Caco-2 (cell line): ENCODE measurements at regions not wholly inside any gene's neighbourhood (a gene's known extent, or its start where the extent isn't known, plus 50 kb on each side); places are given as distances from the start of the nearest gene placed in this dataset.

Experiments
- BruUV-seq: library from RNA; stranded (reverse); fragments of 400-500 nt; replicated peaks from 2 replicates; lab custom pipeline; 2021; lab: Mats Ljungman, UMichigan
- CTCF ChIA-PET: fragments of 300-600 bp; sonication (Branson Sonifier 250); formaldehyde crosslinking; loops from one replicate; lab custom pipeline; 2022; ENCODE audit warnings: antibody characterized with exemption; lab: Charles Lee
- POLR2A ChIA-PET: fragments of 300-600 bp; sonication (Branson Sonifier 250); formaldehyde crosslinking; loops from one replicate; lab custom pipeline; 2022; ENCODE audit warnings: antibody characterized with exemption; lab: Charles Lee
- DNase-seq, 2 experiments: peaks; one replicate each; pipeline versions ENCODE4 v3.0.0 to v3.0.0-alpha.2; 2020 to 2022
- H3K27me3 ChIP-seq: replicated peaks from 2 replicates; pipeline ENCODE4 v1.6.0; 2011; ENCODE audit warnings: low read length; ENCODE audit not compliant: control insufficient read depth, insufficient read depth
- H3K36me3 ChIP-seq: 2 replicates; pipeline ENCODE4 v1.5.1; 2011; ENCODE audit warnings: low read length; ENCODE audit not compliant: control insufficient read depth, insufficient read depth
- H3K4me1 ChIP-seq: fragments of 250-450 bp; sonication (Bioruptor Pico); 2 replicates; pipeline ENCODE4 v1.5.1; 2020; ENCODE audit warnings: mild to moderate bottlenecking
- H3K4me3 ChIP-seq: 2 replicates; pipeline ENCODE4 v1.5.1; 2011; ENCODE audit warnings: low read depth, mild to moderate bottlenecking, control low read depth, low read length
- H3K9me3 ChIP-seq: fragments of 250-450 bp; sonication (Bioruptor Pico); 2 replicates; pipeline ENCODE4 v1.5.1; 2020; ENCODE audit warnings: mild to moderate bottlenecking, moderate library complexity
- H3K27ac Mint-ChIP-seq: one replicate; pipeline ENCODE4 v1.8.0; 2022; ENCODE audit warnings: mixed read lengths; ENCODE audit not compliant: unreplicated experiment
- H3K27me3 Mint-ChIP-seq: one replicate; pipeline ENCODE4 v1.8.0; 2022; ENCODE audit warnings: mixed read lengths; ENCODE audit not compliant: insufficient read depth, unreplicated experiment
- H3K36me3 Mint-ChIP-seq: one replicate; pipeline ENCODE4 v1.8.0; 2022; ENCODE audit warnings: mild to moderate bottlenecking, mixed read lengths; ENCODE audit not compliant: insufficient read depth, unreplicated experiment
- H3K4me1 Mint-ChIP-seq: one replicate; pipeline ENCODE4 v1.8.0; 2022; ENCODE audit warnings: low read depth, mixed read lengths; ENCODE audit not compliant: unreplicated experiment
- H3K4me3 Mint-ChIP-seq: one replicate; pipeline ENCODE4 v1.8.0; 2022; ENCODE audit warnings: mild to moderate bottlenecking, moderate library complexity, mixed read lengths; ENCODE audit not compliant: unreplicated experiment
- H3K9me3 Mint-ChIP-seq: one replicate; pipeline ENCODE4 v1.8.0; 2022; ENCODE audit warnings: mixed read lengths; ENCODE audit not compliant: unreplicated experiment
- CTCF ChIP-seq, 2 experiments: fragments of 200-600 bp in 1 of 2; IDR thresholded peaks; 1 replicate in 1 of 2; 2 replicates in 1 of 2; pipeline versions ENCODE4 v1.5.1 to v1.8.0; 2011 to 2022; ENCODE audit warnings: antibody characterized with exemption in 1 of 2, control low read depth in 1 of 2, inconsistent platforms in 1 of 2, low read depth in 1 of 2, low read length in 1 of 2, mild to moderate bottlenecking in 1 of 2, moderate library complexity in 1 of 2; ENCODE audit not compliant: insufficient read depth in 1 of 2, severe bottlenecking in 1 of 2, unreplicated experiment in 1 of 2
- intact Hi-C: fragments of 100-400 bp; cut with micrococcal nuclease; formaldehyde crosslinking; loops from one replicate; pipeline ENCODE4 v1.10.0; 2022; ENCODE audit not compliant: unreplicated experiment

DNA sequence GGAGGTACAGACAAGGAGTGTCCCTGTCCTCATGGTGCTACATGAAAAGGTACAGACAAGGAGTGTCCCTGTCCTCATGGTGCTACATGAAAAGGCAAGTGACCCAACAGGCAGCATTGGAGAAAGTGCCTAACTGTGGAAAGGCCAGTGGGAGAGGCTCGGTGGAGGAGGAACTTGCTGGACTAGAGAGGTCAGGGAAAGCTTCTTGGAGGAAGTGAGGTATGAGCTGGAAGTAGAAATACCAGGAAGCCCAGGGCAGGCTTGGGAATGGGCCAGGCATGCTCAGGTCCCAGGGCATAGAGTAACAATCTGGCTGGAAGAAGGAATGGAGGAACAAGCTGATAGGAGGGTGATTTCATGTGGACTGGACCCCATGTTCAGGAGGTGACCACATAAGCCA is 59.8 kb upstream of the FNDC1 start:
- Histone ChIP-seq H3K36me3 (no peaks in the 10 kb centered on the region), H3K9me3 (no peaks in the 10 kb centered on the region), H3K27me3 (no peaks in the 10 kb centered on the region; the same call in 1 of the 2 replicates), H3K4me3 (no peak overlapping the region), H3K4me1 (0 out of 2 replicates have a peak, but pooled peaks cover 4% of the 10 kb centered on the region)
- BruUV-seq = no TSS peak
- Mint-ChIP-seq H3K27me3 (no peaks in the 10 kb centered on the region), H3K9me3 (no peaks in the 10 kb centered on the region), H3K4me1 (no peaks in the 10 kb centered on the region), H3K4me3 (no peak overlapping the region), H3K27ac (peak overlapping the region; percentile 12), H3K36me3 (no peaks in the 10 kb centered on the region)
- intact Hi-C loops = no loop called here
- DNase-seq = no peak
- TF ChIP-seq CTCF (IDR thresholded peaks at IDR 0.05; ENCODE audit: insufficient read depth in 1 of 2, low read depth in 1 of 2, low read length in 1 of 2, severe bottlenecking in 1 of 2, unreplicated experiment in 1 of 2) = no peak
- CTCF ChIA-PET = interaction anchor here (1.1 to 1.3 kb wide), 3 partner anchors 25 to 101 kb away, joined by 5 to 7 read pairs (median 5); no protein-coding TSS in a partner anchor
- POLR2A ChIA-PET = no interaction called here

DNA sequence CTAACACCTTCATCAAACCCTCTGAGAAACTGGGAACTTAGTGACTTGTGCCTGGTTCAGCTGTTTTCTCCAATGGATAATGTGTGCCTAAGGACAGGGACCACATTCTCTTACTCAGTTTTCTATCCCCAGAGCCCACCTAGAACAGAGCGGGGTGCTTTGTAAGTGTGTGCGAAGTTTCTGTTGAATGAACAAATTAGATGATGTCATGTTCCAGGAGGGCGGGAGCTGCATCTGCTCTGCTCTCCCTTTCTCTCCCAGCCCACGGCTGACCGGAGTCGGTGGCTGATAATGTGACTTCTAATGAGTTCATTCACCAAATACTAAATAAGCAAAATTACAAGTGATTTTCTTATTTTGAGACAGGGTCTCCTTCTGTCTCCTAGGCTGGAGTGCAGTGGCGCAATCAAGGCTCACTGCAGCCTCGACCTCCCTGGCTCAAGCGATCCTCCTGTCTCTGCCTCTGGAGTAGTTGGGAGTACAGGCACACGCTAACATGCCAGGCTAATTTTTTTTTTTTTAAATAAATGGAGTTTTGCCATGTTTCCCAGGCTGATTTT is 60.7 kb upstream of the FNDC1 start:
- no peaks in the 10 kb centered on the region; the same call in 1 of the 2 replicates for H3K27me3 ChIP-seq
- Mint-ChIP-seq H3K4me3 (no peak overlapping the region), H3K9me3 (no peaks in the 10 kb centered on the region), H3K27me3 (no peaks in the 10 kb centered on the region), H3K36me3 (no peaks in the 10 kb centered on the region), H3K4me1 (peaks cover 5% of the 10 kb centered on the region), H3K27ac (no peak overlapping the region)
- ChIA-PET CTCF (no interaction called here), POLR2A (no interaction called here)
- no peak for DNase-seq
- H3K4me3 ChIP-seq = no peak overlapping the region
- TF ChIP-seq CTCF (IDR thresholded peaks at IDR 0.05; ENCODE audit: insufficient read depth in 1 of 2, low read depth in 1 of 2, low read length in 1 of 2, severe bottlenecking in 1 of 2, unreplicated experiment in 1 of 2) = no peak
- H3K4me1 ChIP-seq = 0 out of 2 replicates have a peak, but pooled peaks cover 4% of the 10 kb centered on the region
- H3K36me3 ChIP-seq = no peaks in the 10 kb centered on the region
- intact Hi-C loops = no loop called here
- H3K9me3 ChIP-seq = no peaks in the 10 kb centered on the region
- no TSS peak for BruUV-seq

GRCh38 chr6:159107451-159108260 is 61.5 kb upstream of the FNDC1 start:
- CTCF ChIA-PET = interaction anchor here (0.9 to 1.4 kb wide), 3 partner anchors 27 to 99 kb away, joined by 3 to 4 read pairs (median 4); no protein-coding TSS in a partner anchor
- TF ChIP-seq CTCF (IDR thresholded peaks at IDR 0.05; ENCODE audit: insufficient read depth in 1 of 2, low read depth in 1 of 2, low read length in 1 of 2, severe bottlenecking in 1 of 2, unreplicated experiment in 1 of 2) = no peak
- no peak overlapping the region for H3K4me3 Mint-ChIP-seq
- Histone ChIP-seq H3K4me1 (0 out of 2 replicates have a peak, but pooled peaks cover 4% of the 10 kb centered on the region), H3K36me3 (no peaks in the 10 kb centered on the region), H3K9me3 (no peaks in the 10 kb centered on the region), H3K4me3 (no peak overlapping the region), H3K27me3 (no peaks in the 10 kb centered on the region; the same call in none of the 2 replicates)
- H3K27me3 Mint-ChIP-seq = no peaks in the 10 kb centered on the region
- no peaks in the 10 kb centered on the region for H3K36me3 Mint-ChIP-seq
- no peak overlapping the region for H3K27ac Mint-ChIP-seq
- intact Hi-C loops = no loop called here
- no TSS peak for BruUV-seq
- H3K4me1 Mint-ChIP-seq = peaks cover 5% of the 10 kb centered on the region
- POLR2A ChIA-PET = no interaction called here
- DNase-seq = no peak
- H3K9me3 Mint-ChIP-seq = no peaks in the 10 kb centered on the region
